ENCODE measurements at regions not wholly inside any gene's neighbourhood (a gene's known extent, or its start where the extent isn't known, plus 50 kb on each side); places are given as distances from the start of the nearest gene placed in this dataset.

GRCh38 chr13:80040196-80040980, 300.5 kb downstream of the SPRY2 start:
- DNase-seq (ENCODE audit: low read depth in 3 of 3, low spot score in 2 of 3): peak; percentile 23 to 54 (median 48)

- no peak for DNase-seq (ENCODE audit: low read depth in 3 of 3, low spot score in 2 of 3)
Measured at GRCh38 chr13:80039000-80039399, 301.9 kb downstream of the SPRY2 start.

- no peak for DNase-seq (ENCODE audit: low read depth in 3 of 3, low spot score in 2 of 3)
Measured at GRCh38 chr13:80038371-80038770, 302.6 kb downstream of the SPRY2 start.

DNA sequence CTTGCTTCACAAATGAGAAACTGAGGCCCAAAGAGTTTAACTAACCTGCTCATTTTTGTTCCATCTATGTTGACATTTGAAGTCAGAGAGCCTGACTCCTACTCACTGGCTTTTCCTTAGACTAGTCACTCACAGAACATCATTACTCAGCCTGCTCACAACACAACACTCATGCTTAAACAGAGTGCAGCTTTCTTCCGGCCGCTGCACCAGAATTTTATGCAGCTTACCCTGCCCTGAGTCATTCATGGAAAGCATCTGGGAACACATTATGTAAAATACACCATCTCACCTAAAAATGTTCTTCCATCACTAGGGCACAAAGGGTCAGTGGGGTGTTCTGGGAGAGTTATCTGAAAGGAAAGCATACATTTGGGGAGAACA, 303.4 kb downstream of the SPRY2 start:
- DNase-seq (ENCODE audit: low read depth in 3 of 3, low spot score in 2 of 3): no peak

GRCh38 chr13:80036845-80037504, 304.0 kb downstream of the SPRY2 start:
- DNase-seq (ENCODE audit: low read depth in 3 of 3, low spot score in 2 of 3): no peak

GRCh38 chr13:80035096-80035495, 305.8 kb downstream of the SPRY2 start:
- no peak for DNase-seq (ENCODE audit: low read depth in 3 of 3, low spot score in 2 of 3)

DNA sequence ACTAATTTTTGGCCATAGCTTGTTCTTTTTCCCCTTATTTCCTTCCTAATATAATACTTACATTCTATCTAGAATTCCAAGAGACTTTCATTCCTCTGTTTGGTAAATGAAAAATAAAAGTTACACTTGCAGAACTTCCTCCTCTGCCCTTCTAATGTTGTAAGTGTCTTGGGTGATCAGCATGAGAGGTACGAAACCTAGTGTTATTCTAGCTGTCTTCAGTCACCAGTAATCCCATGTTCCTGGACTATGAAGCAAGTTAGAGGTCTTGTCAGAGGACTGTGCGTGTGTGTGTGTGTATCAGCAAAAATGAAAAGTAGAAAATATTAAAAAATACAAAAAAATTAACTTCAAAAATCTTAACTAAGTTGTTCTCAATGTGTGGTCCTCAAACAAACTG, 307.0 kb downstream of the SPRY2 start:
- no peak for DNase-seq (ENCODE audit: low read depth in 3 of 3, low spot score in 2 of 3)

GRCh38 chr13:80033286-80033685, 307.6 kb downstream of the SPRY2 start:
- DNase-seq (ENCODE audit: low read depth in 3 of 3, low spot score in 2 of 3): no peak

DNA sequence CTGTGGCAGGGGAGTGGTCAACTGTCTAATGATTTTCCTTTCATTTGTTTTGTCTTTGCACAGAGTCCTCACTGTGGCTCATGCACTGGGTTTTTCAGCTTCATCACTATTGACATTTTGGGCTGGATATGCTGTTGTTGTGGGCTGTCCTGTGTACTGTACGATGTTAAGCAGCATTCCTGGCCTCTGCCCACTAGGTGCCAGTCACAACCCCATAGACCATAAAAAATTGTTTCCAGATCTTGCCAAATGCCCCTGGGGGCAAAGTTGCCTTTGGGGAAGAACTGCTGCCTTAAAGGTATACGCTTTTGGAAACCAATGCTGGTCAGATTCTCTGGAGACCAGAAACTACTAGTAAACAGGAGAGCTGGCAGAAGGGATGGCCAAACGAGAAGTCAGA, 310.4 kb downstream of the SPRY2 start:
- no peak for DNase-seq (ENCODE audit: low read depth in 3 of 3, low spot score in 2 of 3)

- DNase-seq (ENCODE audit: low read depth in 3 of 3, low spot score in 2 of 3): no peak
Measured at GRCh38 chr13:80029170-80029569, 311.8 kb downstream of the SPRY2 start.

DNA sequence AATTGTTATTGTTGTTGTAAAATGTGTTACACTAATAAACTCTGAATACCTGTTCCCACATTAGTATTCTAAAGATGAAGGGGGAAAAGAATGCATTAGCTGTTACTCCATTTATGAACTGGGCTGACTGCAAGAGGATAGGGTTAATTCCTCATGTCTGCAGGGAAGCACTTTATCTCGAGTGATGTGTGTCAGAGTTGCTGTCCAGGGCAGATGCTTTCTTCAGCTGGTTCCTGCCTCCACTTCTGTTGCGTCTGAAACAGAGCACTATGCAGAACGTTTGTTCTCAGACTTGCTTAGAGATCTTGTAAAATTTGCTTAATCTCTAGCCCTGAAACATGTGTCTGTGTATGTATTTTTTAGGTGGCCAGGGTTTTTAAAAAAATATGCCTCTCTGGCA, 318.8 kb downstream of the SPRY2 start:
- no peak for DNase-seq (ENCODE audit: low read depth in 3 of 3, low spot score in 2 of 3)

GRCh38 chr13:80012251-80012650, 328.7 kb downstream of the SPRY2 start:
- no peak for DNase-seq (ENCODE audit: low read depth in 3 of 3, low spot score in 2 of 3)

- no peak for DNase-seq (ENCODE audit: low read depth in 3 of 3, low spot score in 2 of 3)
Measured at GRCh38 chr13:80011448-80012212, 329.3 kb downstream of the SPRY2 start.

GRCh38 chr13:80010846-80011245, 330.1 kb downstream of the SPRY2 start:
- no peak for DNase-seq (ENCODE audit: low read depth in 3 of 3, low spot score in 2 of 3)

- DNase-seq (ENCODE audit: low read depth in 3 of 3, low spot score in 2 of 3): no peak
Measured at GRCh38 chr13:80010286-80010831, 330.6 kb downstream of the SPRY2 start.

DNA sequence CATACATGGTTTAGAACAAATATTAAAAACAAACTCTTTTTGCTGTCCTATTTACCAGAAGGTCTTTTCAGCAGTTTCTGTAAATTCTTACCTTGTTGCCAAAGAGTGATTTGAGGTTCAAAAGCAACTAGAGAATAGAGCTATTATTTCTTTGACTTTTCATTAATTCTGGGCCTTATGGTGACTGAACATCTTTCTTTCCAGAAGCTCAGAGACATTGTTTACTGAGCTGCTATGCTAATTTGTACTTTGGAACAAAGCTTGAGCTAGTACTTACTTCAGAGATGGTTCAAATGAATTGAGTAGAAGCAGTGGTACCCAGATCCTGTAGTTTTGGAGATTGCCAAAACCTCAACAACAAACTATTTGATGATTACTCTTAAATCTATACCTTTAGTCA, 331.2 kb downstream of the SPRY2 start:
- no peak for DNase-seq (ENCODE audit: low read depth in 3 of 3, low spot score in 2 of 3)

GRCh38 chr13:80006940-80007339, 334.0 kb downstream of the SPRY2 start:
- DNase-seq (ENCODE audit: low read depth in 3 of 3, low spot score in 2 of 3): no peak

DNA sequence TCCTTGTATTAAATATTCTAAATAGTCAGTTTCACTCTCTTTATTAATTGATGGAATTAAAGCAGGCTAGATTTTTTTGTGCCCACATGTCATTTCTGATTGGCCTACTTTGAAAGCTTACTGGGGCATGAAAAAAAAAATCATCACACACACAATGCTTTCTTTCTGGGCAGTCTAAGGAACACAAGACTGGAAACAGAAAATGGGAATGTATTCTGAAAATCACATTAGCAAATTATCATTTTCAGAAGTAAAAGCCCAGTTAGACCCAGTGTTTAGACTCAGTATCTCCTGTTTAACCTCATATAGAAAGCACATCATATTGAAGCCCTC, 339.4 kb downstream of the SPRY2 start:
- DNase-seq (ENCODE audit: low read depth in 3 of 3, low spot score in 2 of 3): no peak

GRCh38 chr13:80000684-80001509, 340.0 kb downstream of the SPRY2 start:
- DNase-seq (ENCODE audit: low read depth in 3 of 3, low spot score in 2 of 3): no peak

DNA sequence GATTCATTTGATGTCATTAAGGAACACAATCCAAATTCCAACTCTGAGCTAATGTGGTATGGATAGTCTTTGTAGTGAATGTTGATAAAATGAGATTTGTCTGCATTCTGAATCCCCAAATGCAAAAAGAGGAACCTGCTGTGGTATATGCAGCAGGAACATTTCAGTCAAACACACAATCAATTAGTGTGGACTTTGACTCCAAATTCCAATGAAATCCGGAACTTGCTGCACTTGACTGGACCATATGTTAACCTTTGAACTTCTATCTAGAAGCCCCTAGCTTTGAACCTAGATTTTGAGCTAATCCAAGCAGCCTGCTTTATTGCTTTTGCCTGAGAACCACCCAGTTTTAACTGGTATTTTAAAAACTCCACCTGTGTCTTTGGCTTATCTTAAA, 341.3 kb downstream of the SPRY2 start:
- no peak for DNase-seq (ENCODE audit: low read depth in 3 of 3, low spot score in 2 of 3)
